Smooth muscle cell (in vitro differentiated cells): ENCODE measurements at regions not wholly inside any gene's neighbourhood (a gene's known extent, or its start where the extent isn't known, plus 50 kb on each side); places are given as distances from the start of the nearest gene placed in this dataset.

Experiments used
- DNase-seq: peaks from one replicate; lab custom pipeline; 2025; ENCODE audit not compliant: unreplicated experiment; lab: John Stamatoyannopoulos, UW
- H2AFZ ChIP-seq: fragments of 200-600 bp; sonication (generic); 2 replicates; pipeline ENCODE4 v1.6.0; 2016; ENCODE audit warnings: antibody characterized with exemption, low read depth, mild to moderate bottlenecking
- H3F3A ChIP-seq: fragments of 200-600 bp; sonication (generic); 2 replicates; pipeline ENCODE4 v1.6.0; 2017; ENCODE audit warnings: antibody characterized with exemption, low read depth
- H3K27ac ChIP-seq: fragments of 200-600 bp; sonication (generic); 2 replicates; pipeline ENCODE4 v1.5.1; 2016; ENCODE audit warnings: low read depth, mild to moderate bottlenecking
- H3K27me3 ChIP-seq: fragments of 200-600 bp; sonication (generic); 2 replicates; pipeline ENCODE4 v1.6.1; 2016; ENCODE audit warnings: low read depth, mild to moderate bottlenecking
- H3K36me3 ChIP-seq: fragments of 200-600 bp; sonication (generic); 2 replicates; pipeline ENCODE4 v1.5.1; 2016; ENCODE audit warnings: low read depth
- H3K4me1 ChIP-seq: fragments of 200-600 bp; sonication (generic); 2 replicates; pipeline ENCODE4 v1.5.1; 2016; ENCODE audit warnings: low read depth
- H3K4me2 ChIP-seq: fragments of 200-600 bp; sonication (generic); 2 replicates; pipeline ENCODE4 v1.6.0; 2016; ENCODE audit warnings: mild to moderate bottlenecking
- H3K4me3 ChIP-seq: fragments of 200-600 bp; sonication (generic); 2 replicates; pipeline ENCODE4 v1.5.1; 2016; ENCODE audit warnings: mild to moderate bottlenecking
- H3K79me2 ChIP-seq: fragments of 200-600 bp; sonication (generic); 2 replicates; pipeline ENCODE4 v1.6.0; 2016; ENCODE audit warnings: low read depth, mild to moderate bottlenecking
- H3K9ac ChIP-seq: fragments of 200-600 bp; sonication (generic); 2 replicates; pipeline ENCODE4 v1.6.0; 2016; ENCODE audit warnings: low read depth
- H3K9me3 ChIP-seq: fragments of 200-600 bp; sonication (generic); replicated peaks from 2 replicates; pipeline ENCODE4 v1.5.1; 2016; ENCODE audit warnings: low read depth
- H4K20me1 ChIP-seq: fragments of 200-600 bp; sonication (generic); 2 replicates; pipeline ENCODE4 v1.6.0; 2016; ENCODE audit warnings: low read depth
- WGBS: methylation state at CpG from one replicate; pipeline ENCODE4 v1.1.7; 2016; ENCODE audit warnings: low lambda C conversion rate; 5-methylcytosine and 5-hydroxymethylcytosine counted together
- TF ChIP-seq, protein P1 (sequence below): fragments of 200-600 bp; sonication (generic); IDR thresholded peaks from 2 replicates; pipeline ENCODE4 v1.5.1; 2017; ENCODE audit warnings: borderline replicate concordance, mild to moderate bottlenecking, antibody characterized with exemption; ENCODE audit not compliant: insufficient read depth, poor library complexity, severe bottlenecking

GRCh38 chr2:219832904-219833303 lies 205.5 kb downstream of the SLC4A3 start:
- H3K4me2 ChIP-seq, result no peak overlapping the region
- no peaks in the 10 kb centered on the region for H3K4me1 ChIP-seq
- H3K9ac ChIP-seq, result no peak overlapping the region
- H2AFZ ChIP-seq, result no peak overlapping the region
- H3K36me3 ChIP-seq, result no peaks in the 10 kb centered on the region
- TF ChIP-seq, protein P1, sequence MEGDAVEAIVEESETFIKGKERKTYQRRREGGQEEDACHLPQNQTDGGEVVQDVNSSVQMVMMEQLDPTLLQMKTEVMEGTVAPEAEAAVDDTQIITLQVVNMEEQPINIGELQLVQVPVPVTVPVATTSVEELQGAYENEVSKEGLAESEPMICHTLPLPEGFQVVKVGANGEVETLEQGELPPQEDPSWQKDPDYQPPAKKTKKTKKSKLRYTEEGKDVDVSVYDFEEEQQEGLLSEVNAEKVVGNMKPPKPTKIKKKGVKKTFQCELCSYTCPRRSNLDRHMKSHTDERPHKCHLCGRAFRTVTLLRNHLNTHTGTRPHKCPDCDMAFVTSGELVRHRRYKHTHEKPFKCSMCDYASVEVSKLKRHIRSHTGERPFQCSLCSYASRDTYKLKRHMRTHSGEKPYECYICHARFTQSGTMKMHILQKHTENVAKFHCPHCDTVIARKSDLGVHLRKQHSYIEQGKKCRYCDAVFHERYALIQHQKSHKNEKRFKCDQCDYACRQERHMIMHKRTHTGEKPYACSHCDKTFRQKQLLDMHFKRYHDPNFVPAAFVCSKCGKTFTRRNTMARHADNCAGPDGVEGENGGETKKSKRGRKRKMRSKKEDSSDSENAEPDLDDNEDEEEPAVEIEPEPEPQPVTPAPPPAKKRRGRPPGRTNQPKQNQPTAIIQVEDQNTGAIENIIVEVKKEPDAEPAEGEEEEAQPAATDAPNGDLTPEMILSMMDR, result no peak
- no peaks in the 10 kb centered on the region for H3F3A ChIP-seq
- H3K79me2 ChIP-seq, result no peaks in the 10 kb centered on the region
- peaks cover 17% of the 10 kb centered on the region for H3K27me3 ChIP-seq
- no peak overlapping the region for H3K4me3 ChIP-seq
- no peak overlapping the region for H3K27ac ChIP-seq
- no peak for DNase-seq
- WGBS, result 91% methylated on average over 1 of the region's 1 CpG
- H4K20me1 ChIP-seq, result no peaks in the 10 kb centered on the region
- H3K9me3 ChIP-seq, result no peaks in the 10 kb centered on the region

GRCh38 chr2:219835493-219835892 lies 208.1 kb downstream of the SLC4A3 start:
- Histone ChIP-seq H3K9me3 (no peaks in the 10 kb centered on the region), H4K20me1 (no peaks in the 10 kb centered on the region), H3K9ac (no peak overlapping the region), H3K27me3 (peaks cover 19% of the 10 kb centered on the region), H3K27ac (no peak overlapping the region), H2AFZ (no peak overlapping the region), H3F3A (no peaks in the 10 kb centered on the region), H3K79me2 (no peaks in the 10 kb centered on the region), H3K36me3 (no peaks in the 10 kb centered on the region), H3K4me2 (no peak overlapping the region), H3K4me3 (no peak overlapping the region), H3K4me1 (no peaks in the 10 kb centered on the region)
- TF ChIP-seq, protein P1, result no peak
- DNase-seq, result no peak
- WGBS, result 81% methylated on average over 3 of the region's 3 CpGs

GRCh38 chr2:219836647-219837177 lies 209.3 kb downstream of the SLC4A3 start:
- H3K36me3 ChIP-seq, result no peaks in the 10 kb centered on the region
- 80% methylated on average over 4 of the region's 4 CpGs for WGBS
- no peak for DNase-seq

More at GRCh38 chr2:219836647-219837177, 209.3 kb downstream of the SLC4A3 start:
- Histone ChIP-seq H3K4me2 (no peak overlapping the region), H3K4me3 (no peak overlapping the region), H2AFZ (no peak overlapping the region), H3K9me3 (no peaks in the 10 kb centered on the region), H3F3A (no peaks in the 10 kb centered on the region), H3K9ac (no peak overlapping the region), H3K79me2 (no peaks in the 10 kb centered on the region), H3K4me1 (no peaks in the 10 kb centered on the region), H4K20me1 (no peaks in the 10 kb centered on the region), H3K27me3 (peaks cover 16% of the 10 kb centered on the region), H3K27ac (no peak overlapping the region)
- TF ChIP-seq, protein P1, result peak; percentile 26
